22Rv1 (cell line): ENCODE measurements at regions not wholly inside any gene's neighbourhood (a gene's known extent, or its start where the extent isn't known, plus 50 kb on each side); places are given as distances from the start of the nearest gene placed in this dataset.

Experiments
- CTCF ChIP-seq: fragments of 450-650 bp; IDR thresholded peaks from 2 replicates; pipeline ENCODE4 v1.5.1; 2017; ENCODE audit warnings: mild to moderate bottlenecking
- ZFX ChIP-seq: fragments of 450-650 bp; IDR thresholded peaks from 2 replicates; pipeline ENCODE4 v1.6.1; 2017; ENCODE audit warnings: antibody characterized with exemption, borderline replicate concordance

- no peak for TF ChIP-seq CTCF
- no peak for TF ChIP-seq ZFX
These were observed 93.7 kb downstream of the DYNAP start for GRCh38 chr18:54684784-54685183.
